Liver (tissue), 8 donors: ENCODE measurements at regions not wholly inside any gene's neighbourhood (a gene's known extent, or its start where the extent isn't known, plus 50 kb on each side); places are given as distances from the start of the nearest gene placed in this dataset.

Experiments
- DNase-seq: peaks from one replicate; pipeline ENCODE4 v3.0.0-alpha.2; 2017; ENCODE audit warnings: low spot score
- H3K27ac ChIP-seq, 2 donors: one replicate each; pipeline ENCODE4 v1.7.0; 2013; ENCODE audit warnings: inconsistent platforms in 2 of 2, low read length in 2 of 2, control low read depth in 1 of 2, low read depth in 1 of 2, mild to moderate bottlenecking in 1 of 2
- H3K27me3 ChIP-seq, 4 donors: one replicate each; pipeline versions ENCODE4 v1.6.1 to v1.7.0; 2013; ENCODE audit warnings: low read length in 3 of 4, inconsistent platforms in 1 of 4, mild to moderate bottlenecking in 1 of 4, moderate library complexity in 1 of 4; ENCODE audit not compliant: control insufficient read depth in 4 of 4, insufficient read depth in 4 of 4
- H3K36me3 ChIP-seq, 4 donors: one replicate each; pipeline versions ENCODE4 v1.6.1 to v1.7.0; 2013; ENCODE audit warnings: low read length in 3 of 4, mild to moderate bottlenecking in 3 of 4, low read depth in 1 of 4, moderate library complexity in 1 of 4; ENCODE audit not compliant: control insufficient read depth in 4 of 4, insufficient read depth in 3 of 4
- H3K4me1 ChIP-seq, 4 donors: one replicate each; pipeline versions ENCODE4 v1.6.1 to v1.7.0; 2013; ENCODE audit warnings: low read length in 3 of 4, mild to moderate bottlenecking in 3 of 4, moderate library complexity in 1 of 4; ENCODE audit not compliant: control insufficient read depth in 4 of 4, insufficient read depth in 4 of 4
- H3K4me3 ChIP-seq, 3 donors: one replicate each; pipeline versions ENCODE4 v1.6.1 to v1.7.0; 2013; ENCODE audit warnings: low read length in 3 of 3, control low read depth in 1 of 3, low read depth in 1 of 3, mild to moderate bottlenecking in 1 of 3
- H3K9ac ChIP-seq, 2 donors: one replicate each; pipeline ENCODE4 v1.7.0; 2013; ENCODE audit warnings: low read length in 2 of 2, mild to moderate bottlenecking in 2 of 2, moderate library complexity in 2 of 2, control low read depth in 1 of 2, low read depth in 1 of 2
- H3K9me3 ChIP-seq, 4 donors: one replicate each; pipeline versions ENCODE4 v1.6.1 to v1.7.0; 2013; ENCODE audit warnings: low read length in 3 of 4; ENCODE audit not compliant: control insufficient read depth in 4 of 4
- FOXA1 ChIP-seq: IDR thresholded peaks from 2 replicates; pipeline ENCODE4 v1.6.1; 2016; ENCODE audit warnings: antibody characterized with exemption
- FOXA2 ChIP-seq: IDR thresholded peaks from 2 replicates; pipeline ENCODE4 v1.6.1; 2016; ENCODE audit warnings: antibody characterized with exemption
- GABPA ChIP-seq, 2 donors: IDR thresholded peaks in 1 of 2; conservative IDR thresholded peaks in 1 of 2; 2 replicates each; pipeline ENCODE4 v1.6.1; 2016; ENCODE audit warnings: antibody characterized with exemption in 2 of 2, mild to moderate bottlenecking in 1 of 2, moderate library complexity in 1 of 2
- HNF4A ChIP-seq, 2 donors: conservative IDR thresholded peaks; 2 replicates each; pipeline ENCODE4 v1.6.1; 2016; ENCODE audit warnings: antibody characterized with exemption in 2 of 2, mild to moderate bottlenecking in 2 of 2
- HNF4G ChIP-seq: IDR thresholded peaks from 2 replicates; pipeline ENCODE4 v1.6.1; 2016; ENCODE audit warnings: antibody characterized with exemption
- NR2F2 ChIP-seq: IDR thresholded peaks from 2 replicates; pipeline ENCODE4 v1.6.1; 2016; ENCODE audit warnings: antibody characterized with exemption
- RAD21 ChIP-seq, 2 donors: IDR thresholded peaks; 2 replicates each; pipeline ENCODE4 v1.6.1; 2016; ENCODE audit warnings: antibody characterized with exemption in 2 of 2, mild to moderate bottlenecking in 2 of 2
- RXRA ChIP-seq, 2 donors: IDR thresholded peaks; 2 replicates each; pipeline ENCODE4 v1.6.1; 2017 to 2018; ENCODE audit warnings: antibody characterized with exemption in 2 of 2, mild to moderate bottlenecking in 1 of 2
- SP1 ChIP-seq: IDR thresholded peaks from 2 replicates; pipeline ENCODE4 v1.6.1; 2018; ENCODE audit warnings: antibody characterized with exemption, mild to moderate bottlenecking
- TAF1 ChIP-seq: conservative IDR thresholded peaks from 2 replicates; pipeline ENCODE4 v1.6.1; 2016; ENCODE audit warnings: antibody characterized with exemption, mild to moderate bottlenecking
- YY1 ChIP-seq: IDR thresholded peaks from 2 replicates; pipeline ENCODE4 v1.6.1; 2016; ENCODE audit warnings: antibody characterized with exemption, mild to moderate bottlenecking
- WGBS: extraction: QIAGEN DNeasy Blood & Tissue Kit; methylation state at CpG from one replicate; pipeline ENCODE4 v1.1.7; 2013; 5-methylcytosine and 5-hydroxymethylcytosine counted together
- TF ChIP-seq, protein P1 (sequence below): IDR thresholded peaks from 2 replicates; pipeline ENCODE4 v1.6.1; 2016; ENCODE audit warnings: antibody characterized with exemption, mild to moderate bottlenecking
- TF ChIP-seq, protein P2 (sequence below): IDR thresholded peaks from 2 replicates; pipeline ENCODE4 v1.6.1; 2016; ENCODE audit warnings: antibody characterized with exemption
- TF ChIP-seq, protein P3 (sequence below): fragments of 150-350 bp; IDR thresholded peaks from 2 replicates; pipeline ENCODE4 v1.5.1; 2017; ENCODE audit warnings: improper control_type of control experiment, low read depth, low read length; ENCODE audit not compliant: missing input control
- TF ChIP-seq, protein P4 (sequence below): IDR thresholded peaks from 2 replicates; pipeline ENCODE4 v1.6.1; 2016; ENCODE audit warnings: antibody characterized with exemption
- donor health status: healthy.
- donor health status: healthy.
- donor health status: healthy.
- donor health status: healthy.
- donor health status: healthy.

DNA sequence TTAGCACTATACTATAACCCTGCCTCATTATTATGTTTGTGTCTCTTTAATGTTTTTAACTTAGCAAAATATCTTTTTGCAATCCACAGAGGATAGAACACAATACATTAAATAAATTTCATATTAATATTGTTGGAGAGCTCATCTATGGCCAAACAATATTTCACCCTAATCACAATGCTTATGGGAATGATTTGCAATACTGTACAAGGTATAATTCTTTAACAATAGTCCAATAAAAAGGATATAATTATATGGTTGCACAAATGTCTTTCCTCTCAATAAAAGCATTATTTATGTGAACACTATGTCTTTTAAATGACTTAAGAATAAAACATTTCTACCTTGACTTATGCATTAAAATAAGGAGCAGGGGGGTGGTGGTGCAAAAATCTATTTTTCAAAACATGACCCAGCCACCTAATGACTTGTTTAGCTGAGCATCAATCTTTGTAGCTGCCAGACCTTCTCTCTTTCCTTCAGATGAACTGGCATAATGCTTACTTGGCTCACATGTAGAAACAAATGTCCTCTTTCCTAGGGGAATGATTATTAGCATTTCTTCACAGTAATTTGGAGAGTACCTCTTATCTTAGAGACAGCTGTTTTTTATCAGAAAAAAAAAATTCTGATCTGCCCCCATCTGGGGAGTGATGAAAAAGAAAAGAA lies 1933.6 kb upstream of the LRRTM1 start:
- no peak for DNase-seq
- Histone ChIP-seq H3K27me3 (no peaks in the 10 kb centered on the region), H3K27ac (no peak overlapping the region), H3K36me3 (no peaks in the 10 kb centered on the region), H3K4me1 (no peaks in the 10 kb centered on the region), H3K9me3 (peaks cover 0 to 3% (median 0%) of the 10 kb centered on the region in 4 donors), H3K4me3 (no peak overlapping the region), H3K9ac (no peak overlapping the region)
- TF ChIP-seq TAF1 (no peak), GABPA (IDR thresholded peaks at IDR 0.05 in 1 of 2, conservative IDR thresholded peaks at IDR 0.05 in 1 of 2) (no peak), HNF4A (conservative IDR thresholded peaks at IDR 0.05) (no peak), NR2F2 (no peak), RXRA (IDR thresholded peaks at IDR 0.05) (no peak), SP1 (no peak), FOXA2 (no peak), RAD21 (IDR thresholded peaks at IDR 0.05) (no peak), HNF4G (no peak), FOXA1 (no peak), YY1 (no peak)
- TF ChIP-seq, protein P1, sequence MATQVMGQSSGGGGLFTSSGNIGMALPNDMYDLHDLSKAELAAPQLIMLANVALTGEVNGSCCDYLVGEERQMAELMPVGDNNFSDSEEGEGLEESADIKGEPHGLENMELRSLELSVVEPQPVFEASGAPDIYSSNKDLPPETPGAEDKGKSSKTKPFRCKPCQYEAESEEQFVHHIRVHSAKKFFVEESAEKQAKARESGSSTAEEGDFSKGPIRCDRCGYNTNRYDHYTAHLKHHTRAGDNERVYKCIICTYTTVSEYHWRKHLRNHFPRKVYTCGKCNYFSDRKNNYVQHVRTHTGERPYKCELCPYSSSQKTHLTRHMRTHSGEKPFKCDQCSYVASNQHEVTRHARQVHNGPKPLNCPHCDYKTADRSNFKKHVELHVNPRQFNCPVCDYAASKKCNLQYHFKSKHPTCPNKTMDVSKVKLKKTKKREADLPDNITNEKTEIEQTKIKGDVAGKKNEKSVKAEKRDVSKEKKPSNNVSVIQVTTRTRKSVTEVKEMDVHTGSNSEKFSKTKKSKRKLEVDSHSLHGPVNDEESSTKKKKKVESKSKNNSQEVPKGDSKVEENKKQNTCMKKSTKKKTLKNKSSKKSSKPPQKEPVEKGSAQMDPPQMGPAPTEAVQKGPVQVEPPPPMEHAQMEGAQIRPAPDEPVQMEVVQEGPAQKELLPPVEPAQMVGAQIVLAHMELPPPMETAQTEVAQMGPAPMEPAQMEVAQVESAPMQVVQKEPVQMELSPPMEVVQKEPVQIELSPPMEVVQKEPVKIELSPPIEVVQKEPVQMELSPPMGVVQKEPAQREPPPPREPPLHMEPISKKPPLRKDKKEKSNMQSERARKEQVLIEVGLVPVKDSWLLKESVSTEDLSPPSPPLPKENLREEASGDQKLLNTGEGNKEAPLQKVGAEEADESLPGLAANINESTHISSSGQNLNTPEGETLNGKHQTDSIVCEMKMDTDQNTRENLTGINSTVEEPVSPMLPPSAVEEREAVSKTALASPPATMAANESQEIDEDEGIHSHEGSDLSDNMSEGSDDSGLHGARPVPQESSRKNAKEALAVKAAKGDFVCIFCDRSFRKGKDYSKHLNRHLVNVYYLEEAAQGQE = no peak
- TF ChIP-seq, protein P2, sequence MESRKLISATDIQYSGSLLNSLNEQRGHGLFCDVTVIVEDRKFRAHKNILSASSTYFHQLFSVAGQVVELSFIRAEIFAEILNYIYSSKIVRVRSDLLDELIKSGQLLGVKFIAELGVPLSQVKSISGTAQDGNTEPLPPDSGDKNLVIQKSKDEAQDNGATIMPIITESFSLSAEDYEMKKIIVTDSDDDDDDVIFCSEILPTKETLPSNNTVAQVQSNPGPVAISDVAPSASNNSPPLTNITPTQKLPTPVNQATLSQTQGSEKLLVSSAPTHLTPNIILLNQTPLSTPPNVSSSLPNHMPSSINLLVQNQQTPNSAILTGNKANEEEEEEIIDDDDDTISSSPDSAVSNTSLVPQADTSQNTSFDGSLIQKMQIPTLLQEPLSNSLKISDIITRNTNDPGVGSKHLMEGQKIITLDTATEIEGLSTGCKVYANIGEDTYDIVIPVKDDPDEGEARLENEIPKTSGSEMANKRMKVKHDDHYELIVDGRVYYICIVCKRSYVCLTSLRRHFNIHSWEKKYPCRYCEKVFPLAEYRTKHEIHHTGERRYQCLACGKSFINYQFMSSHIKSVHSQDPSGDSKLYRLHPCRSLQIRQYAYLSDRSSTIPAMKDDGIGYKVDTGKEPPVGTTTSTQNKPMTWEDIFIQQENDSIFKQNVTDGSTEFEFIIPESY = no peak
- TF ChIP-seq, protein P3, sequence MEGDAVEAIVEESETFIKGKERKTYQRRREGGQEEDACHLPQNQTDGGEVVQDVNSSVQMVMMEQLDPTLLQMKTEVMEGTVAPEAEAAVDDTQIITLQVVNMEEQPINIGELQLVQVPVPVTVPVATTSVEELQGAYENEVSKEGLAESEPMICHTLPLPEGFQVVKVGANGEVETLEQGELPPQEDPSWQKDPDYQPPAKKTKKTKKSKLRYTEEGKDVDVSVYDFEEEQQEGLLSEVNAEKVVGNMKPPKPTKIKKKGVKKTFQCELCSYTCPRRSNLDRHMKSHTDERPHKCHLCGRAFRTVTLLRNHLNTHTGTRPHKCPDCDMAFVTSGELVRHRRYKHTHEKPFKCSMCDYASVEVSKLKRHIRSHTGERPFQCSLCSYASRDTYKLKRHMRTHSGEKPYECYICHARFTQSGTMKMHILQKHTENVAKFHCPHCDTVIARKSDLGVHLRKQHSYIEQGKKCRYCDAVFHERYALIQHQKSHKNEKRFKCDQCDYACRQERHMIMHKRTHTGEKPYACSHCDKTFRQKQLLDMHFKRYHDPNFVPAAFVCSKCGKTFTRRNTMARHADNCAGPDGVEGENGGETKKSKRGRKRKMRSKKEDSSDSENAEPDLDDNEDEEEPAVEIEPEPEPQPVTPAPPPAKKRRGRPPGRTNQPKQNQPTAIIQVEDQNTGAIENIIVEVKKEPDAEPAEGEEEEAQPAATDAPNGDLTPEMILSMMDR = no peak
- TF ChIP-seq, protein P4, sequence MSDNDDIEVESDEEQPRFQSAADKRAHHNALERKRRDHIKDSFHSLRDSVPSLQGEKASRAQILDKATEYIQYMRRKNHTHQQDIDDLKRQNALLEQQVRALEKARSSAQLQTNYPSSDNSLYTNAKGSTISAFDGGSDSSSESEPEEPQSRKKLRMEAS = no peak

DNA sequence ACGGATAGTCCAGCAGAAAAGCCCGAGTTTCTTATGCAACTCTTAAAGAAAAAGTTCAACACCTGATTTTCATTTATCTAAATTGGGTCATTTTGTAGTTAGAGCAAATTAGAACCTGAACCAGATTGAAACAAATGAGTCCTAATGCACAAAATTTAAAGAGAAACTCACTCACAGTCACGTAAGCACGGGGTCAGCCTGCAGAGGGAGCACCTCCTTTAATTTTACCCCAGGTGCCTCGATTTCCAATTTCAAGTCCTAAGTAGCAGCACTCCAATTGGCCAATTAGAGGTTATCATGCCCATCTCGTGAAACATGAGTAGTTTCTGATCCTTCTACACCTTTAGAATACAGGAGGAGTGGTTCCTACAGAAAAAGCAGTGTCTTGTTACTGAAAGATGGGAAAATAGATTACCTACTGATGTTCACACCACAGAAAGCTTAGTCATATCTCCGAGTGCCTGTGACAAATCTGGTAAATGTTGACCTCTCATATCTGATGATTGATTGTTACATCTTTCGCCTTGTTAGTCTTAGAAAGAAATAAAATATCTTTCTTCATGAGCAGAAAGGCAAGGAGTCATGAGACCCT lies 1929.8 kb upstream of the LRRTM1 start:
- Histone ChIP-seq H3K27ac (no peak overlapping the region), H3K4me3 (no peak overlapping the region), H3K9ac (no peak overlapping the region), H3K4me1 (no peaks in the 10 kb centered on the region), H3K9me3 (no peaks in the 10 kb centered on the region), H3K36me3 (no peaks in the 10 kb centered on the region), H3K27me3 (no peaks in the 10 kb centered on the region)
- 69% methylated on average over 8 of the region's 8 CpGs for WGBS
- TF ChIP-seq RAD21 (IDR thresholded peaks at IDR 0.05) (peak in 1 of 2 donors; percentile 27), NR2F2 (no peak)
- DNase-seq = no peak
